ENCODE measurements at regions not wholly inside any gene's neighbourhood (a gene's known extent, or its start where the extent isn't known, plus 50 kb on each side); places are given as distances from the start of the nearest gene placed in this dataset.

- TF ChIP-seq ESRRA (CRISPR knock-in tag; IDR thresholded peaks at IDR 0.05; ENCODE audit: borderline replicate concordance) (no peak), ATF1 (CRISPR knock-in tag; IDR thresholded peaks at IDR 0.05) (no peak), CTCF (IDR thresholded peaks at IDR 0.05) (no peak), USF1 (CRISPR knock-in tag; IDR thresholded peaks at IDR 0.05) (no peak), ZNF416 (CRISPR knock-in tag; IDR thresholded peaks at IDR 0.05) (no peak), USF2 (CRISPR knock-in tag; IDR thresholded peaks at IDR 0.05) (no peak)
These were observed 742.9 kb downstream of the TLR4 start for GRCh38 chr9:118446943-118447639.

All from WTC11 (cell line).